T1000 (cell line): ENCODE measurements at regions not wholly inside any gene's neighbourhood (a gene's known extent, or its start where the extent isn't known, plus 50 kb on each side); places are given as distances from the start of the nearest gene placed in this dataset.

Experiments
- DNase-seq: peaks from one replicate; lab custom pipeline; 2025; ENCODE audit warnings: mixed read lengths; lab: John Stamatoyannopoulos, UW

DNA sequence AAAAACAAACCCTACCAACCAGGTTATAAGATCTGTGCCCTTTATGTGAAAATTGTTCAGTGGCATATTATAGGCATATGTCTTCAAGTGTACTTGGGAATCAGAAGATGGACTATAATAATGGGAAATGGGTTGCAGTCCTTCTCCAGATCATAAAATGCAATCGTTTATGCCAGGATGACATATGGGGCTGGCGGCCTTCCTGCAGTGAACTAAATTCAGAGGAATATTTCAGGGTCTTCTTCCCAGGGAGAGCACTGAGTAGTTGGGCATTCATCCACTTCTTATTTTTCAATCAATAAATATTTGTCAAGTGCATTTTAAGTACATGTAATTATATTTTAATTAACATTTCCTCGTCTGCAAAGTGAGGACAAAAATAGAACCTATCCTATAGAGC lies 176.2 kb upstream of the CNR1 start:
- no peak for DNase-seq

GRCh38 chr6:88339761-88340160 lies 173.6 kb upstream of the CNR1 start:
- DNase-seq: no peak

DNA sequence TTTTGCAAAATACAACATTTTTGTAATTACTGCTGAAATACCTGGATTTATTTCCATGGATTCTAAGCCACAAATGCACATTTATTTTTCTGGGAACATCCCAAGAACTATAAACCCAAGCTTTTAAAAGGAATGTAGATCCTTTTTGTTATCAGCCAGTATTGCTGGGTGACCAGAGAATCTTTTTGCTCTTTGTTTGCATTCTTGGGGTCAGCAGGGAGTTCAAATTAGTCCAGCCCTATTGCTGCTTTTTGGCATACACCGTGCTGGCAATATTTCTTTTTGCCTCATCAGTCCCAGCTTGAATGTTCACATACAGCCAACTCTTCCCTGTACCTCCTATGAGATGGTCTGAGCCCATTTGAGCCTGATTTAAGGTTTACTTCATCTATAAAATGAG lies 155.2 kb upstream of the CNR1 start:
- DNase-seq: no peak

- no peak for DNase-seq
These were observed 145.4 kb upstream of the CNR1 start for GRCh38 chr6:88311561-88311960.

DNA sequence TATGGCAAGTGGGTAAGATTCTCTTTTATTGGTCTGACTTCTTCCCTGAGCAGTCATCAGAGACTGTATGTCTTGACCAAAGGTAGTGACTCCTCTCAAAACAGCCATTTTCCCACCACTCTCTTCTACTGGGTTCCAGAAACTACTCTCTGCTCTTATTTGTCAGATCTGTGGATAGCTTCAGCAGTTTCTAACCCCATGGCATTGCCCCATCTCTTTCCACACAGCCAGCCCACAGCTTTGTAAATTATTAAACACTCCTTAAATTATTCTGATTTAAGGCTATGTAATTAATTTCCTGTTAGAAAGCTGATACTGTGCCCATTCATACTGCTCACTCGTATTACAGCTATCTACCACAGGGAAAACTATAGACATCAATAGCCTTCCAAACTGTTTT lies 138.4 kb upstream of the CNR1 start:
- no peak for DNase-seq

DNA sequence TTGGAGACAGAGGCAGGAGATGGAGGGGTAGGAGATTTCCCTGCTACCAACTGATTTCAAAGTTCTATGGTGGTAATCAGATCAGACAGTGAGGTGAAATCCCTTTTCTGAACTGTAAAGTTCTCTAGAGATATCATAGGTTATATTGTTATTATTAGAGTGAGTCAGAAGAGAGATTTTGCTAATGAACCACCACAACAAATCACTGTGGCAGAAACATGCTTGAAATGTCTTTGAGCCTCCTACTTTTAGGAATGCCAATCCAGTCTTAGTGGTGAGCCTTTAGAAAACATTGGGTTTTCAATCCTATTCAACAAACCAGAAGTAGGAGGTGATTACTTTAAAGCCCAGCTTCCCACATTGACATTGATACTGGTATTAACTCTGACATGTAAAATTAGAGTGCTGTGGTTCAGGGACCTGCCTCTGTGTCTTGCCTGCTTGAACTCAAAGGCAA lies 136.7 kb upstream of the CNR1 start:
- DNase-seq: no peak

DNA sequence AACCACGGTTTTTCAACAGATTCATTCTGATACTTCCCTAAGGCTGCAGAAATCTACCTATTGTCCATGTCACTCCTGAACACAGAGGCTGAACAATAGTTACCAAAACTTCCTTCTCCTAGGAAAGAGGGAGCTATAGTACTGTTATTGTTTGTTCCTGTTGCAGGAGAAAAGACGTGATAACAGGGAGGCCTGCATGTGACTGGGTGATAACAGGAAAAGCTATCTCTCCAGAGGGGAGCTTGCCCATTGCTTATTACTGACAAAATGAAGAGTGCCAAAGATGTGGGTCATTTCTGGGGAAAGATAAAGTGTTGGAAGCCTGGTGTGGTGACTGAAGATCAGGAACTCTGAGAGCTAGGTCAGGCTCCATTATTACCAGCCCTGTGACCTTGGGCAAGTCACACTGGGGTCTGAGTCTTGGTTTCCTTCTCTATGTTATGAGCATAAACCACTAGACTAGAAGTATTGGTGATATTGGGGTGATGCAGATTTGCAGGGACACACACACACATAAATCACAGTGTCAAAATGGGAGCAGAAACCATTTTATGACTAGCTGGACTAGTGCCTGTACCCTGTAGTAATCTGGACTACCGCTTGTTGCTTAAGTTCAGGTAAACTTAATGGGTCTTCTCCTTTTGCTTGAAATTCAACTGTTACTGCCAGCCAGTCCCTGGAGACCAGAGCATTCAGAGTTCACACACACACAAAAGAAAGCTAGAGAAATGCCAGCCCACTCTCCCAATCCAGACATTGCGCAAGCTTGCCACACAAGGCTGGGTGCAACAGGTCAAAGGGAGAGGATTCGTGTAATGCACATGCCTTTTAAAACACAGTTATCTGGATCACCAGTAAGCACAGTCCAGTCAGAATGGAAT lies 136.0 kb upstream of the CNR1 start:
- no peak for DNase-seq

DNA sequence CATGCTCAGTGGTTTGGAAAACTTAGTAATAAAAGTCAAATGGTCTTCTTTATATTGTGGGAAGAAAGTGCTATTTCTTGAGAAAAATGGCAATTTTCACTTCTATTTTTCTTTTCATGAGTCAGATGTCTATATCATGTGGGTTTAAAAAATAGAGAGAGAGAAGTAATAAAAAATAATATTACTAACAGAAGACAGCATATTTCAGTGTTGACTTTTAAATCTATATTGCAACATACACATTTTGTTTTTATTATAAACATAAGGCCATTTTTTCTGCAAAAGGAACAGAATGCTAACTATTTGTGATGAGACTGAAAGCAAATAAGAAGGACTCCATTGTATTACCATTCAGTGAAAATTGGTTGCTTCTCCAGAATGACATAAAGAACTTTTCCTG lies 135.1 kb upstream of the CNR1 start:
- no peak for DNase-seq

DNA sequence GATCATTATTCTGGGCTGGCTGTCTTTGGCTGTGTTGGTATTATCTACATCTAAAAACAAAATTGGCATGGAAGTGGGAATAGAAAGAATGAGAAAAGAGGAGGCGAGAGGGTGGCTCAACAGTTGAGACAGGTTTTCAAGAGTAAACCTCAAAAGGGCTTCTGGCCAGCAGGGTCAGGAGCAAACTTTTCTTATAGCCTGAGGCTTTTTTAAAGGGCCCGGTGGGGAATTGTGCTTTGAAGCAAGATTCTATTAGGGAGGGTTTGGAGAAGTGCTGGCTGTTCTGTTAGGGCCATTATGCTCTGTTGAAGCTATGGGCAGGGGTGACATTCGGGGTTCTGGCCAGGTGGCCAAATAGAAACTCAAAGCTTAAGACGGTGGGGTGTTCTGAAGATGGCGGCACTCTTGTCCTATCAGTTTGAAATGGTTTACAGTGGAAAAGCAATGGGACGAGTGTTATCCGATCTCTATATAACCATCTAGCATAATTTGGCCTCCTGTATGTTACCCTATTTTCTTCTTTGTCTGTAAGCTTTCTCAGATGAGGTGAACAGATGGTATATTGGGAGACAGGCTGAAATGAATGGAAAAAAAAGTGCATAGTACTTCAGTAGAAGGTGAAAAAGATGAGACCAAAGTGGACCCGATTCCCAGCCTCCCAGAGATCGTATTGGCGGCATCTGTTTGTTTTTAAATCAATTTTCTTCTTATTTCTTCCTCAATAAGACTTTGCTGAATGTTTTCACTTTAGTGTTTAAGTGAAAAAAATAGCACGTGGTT lies 132.1 kb upstream of the CNR1 start:
- no peak for DNase-seq

DNA sequence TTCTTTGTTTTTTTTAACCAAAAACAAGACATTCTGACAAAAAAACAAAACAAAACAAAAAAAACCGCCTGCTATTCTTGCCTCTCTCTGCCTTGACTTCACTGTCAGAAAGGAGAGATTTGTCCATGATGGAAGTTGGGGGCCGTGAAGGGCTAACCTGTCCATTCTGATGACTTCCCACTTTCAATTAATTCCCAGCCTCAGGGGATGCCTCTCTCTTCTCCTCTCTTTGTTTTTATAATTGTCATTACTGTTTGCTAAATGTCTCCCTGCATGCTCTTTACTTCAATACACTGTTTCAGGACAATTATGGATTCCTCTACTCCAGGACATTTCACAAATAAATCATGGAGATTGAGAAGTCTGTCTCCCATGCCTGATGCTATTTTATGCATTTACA lies 130.5 kb upstream of the CNR1 start:
- DNase-seq: no peak

DNA sequence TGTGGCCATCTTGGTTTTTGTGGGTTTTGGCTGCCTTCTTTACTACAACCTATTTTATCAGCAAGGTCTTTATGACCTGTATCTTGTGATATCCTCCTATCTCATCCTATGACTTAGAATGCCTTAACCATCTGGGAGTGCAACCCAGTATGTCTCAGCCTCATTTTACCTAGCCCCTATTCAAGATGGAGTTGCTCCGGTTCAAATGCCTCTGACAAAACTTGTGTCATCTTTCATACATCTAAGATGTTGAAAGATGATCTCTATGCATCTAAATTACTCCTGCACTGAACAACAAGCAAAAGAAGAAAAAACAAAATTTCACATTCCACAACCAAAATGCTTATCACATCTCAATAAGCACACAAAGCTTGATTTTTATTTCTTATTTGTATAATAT lies 129.5 kb upstream of the CNR1 start:
- no peak for DNase-seq

- no peak for DNase-seq
These were observed 128.6 kb upstream of the CNR1 start for GRCh38 chr6:88294702-88295101.

GRCh38 chr6:88290411-88290810 lies 124.3 kb upstream of the CNR1 start:
- DNase-seq: no peak

GRCh38 chr6:88287696-88288095 lies 121.5 kb upstream of the CNR1 start:
- no peak for DNase-seq

GRCh38 chr6:88276331-88276730 lies 110.2 kb upstream of the CNR1 start:
- no peak for DNase-seq

DNA sequence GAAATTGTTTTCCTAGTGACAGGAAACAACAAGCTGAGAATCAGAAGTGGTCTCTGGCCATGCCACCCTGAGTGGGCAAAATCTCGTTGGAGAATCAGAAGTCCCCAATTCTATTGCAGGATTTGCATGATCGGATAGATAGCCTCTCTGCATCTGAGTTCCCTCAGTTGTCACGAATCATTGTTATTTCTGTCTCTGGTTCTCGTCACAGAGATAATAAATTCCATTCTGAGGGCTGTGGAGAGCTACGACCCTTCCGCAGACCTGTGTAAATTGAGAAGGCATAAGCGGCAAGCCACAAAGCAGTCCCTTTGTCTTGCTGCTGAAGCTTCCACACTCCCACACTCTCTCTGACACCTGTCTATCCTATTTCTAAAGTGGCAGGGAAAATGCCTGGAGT lies 102.4 kb upstream of the CNR1 start:
- DNase-seq: no peak

DNA sequence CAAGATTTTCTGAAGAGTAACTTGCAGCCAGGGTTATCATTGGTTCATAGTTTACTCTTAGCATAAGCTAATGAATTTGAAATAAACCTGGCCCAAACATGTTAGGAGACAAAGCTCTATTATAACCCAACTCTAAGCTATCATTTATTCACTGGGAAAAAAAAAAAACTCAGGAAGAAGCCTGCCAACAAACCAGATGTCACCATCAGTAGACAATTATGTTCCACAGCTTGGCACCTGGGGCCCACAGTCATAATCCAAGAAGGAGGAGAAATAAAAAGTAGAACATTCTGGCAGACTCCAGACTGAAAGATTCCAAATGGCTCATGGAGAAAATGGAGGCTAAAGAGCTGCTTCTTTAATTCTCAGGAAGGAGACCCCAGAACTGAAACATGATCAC lies 100.0 kb upstream of the CNR1 start:
- no peak for DNase-seq

- no peak for DNase-seq
These were observed 97.4 kb upstream of the CNR1 start for GRCh38 chr6:88263591-88263990.

DNA sequence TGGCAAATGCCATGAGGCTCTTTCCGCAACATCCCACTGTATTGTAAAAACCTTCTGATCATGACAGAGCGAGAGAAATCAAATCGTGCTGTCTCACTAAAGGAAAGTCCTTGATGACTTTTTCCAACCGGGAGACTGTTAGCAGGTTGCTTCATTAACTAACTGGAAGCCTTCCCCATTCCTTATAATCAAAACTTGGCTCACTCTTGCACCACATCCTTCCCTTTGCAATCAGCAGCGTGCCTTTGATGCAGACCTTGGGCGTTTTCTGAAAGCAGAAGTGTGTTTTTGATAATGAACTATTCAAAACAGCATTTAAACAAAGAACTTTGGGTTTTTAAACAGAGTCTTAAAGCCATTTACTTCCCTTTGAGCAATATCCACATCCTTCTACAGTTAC lies 96.2 kb upstream of the CNR1 start:
- no peak for DNase-seq

GRCh38 chr6:88251301-88251700 lies 85.2 kb upstream of the CNR1 start:
- no peak for DNase-seq

DNA sequence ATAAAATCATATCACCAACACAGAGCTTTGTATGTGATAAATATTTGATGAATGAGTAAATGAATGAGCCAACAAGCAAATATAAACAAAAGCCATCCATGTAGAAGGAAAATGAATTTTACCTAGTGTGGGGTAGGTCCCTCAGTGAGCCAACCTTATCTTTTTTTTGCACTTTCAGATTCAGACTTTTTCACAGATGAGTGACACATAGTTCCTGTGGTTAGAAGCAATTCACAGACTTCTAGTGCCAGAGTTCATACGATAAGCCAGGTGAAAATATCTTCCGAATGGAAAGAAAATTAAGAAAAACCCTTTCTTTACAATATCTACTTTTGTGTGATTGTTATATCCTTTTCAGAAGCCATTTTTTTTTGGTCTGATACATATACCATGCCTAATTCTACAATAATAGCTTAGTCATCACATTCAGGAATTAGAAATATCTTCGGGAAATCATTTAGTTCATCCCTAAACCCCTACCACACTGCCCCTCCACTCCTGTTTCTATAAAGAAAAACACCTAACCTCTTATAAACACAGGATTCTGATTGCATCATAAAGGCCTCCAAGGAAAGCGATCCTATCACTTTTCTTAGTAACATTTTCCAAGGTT lies 82.7 kb upstream of the CNR1 start:
- DNase-seq: no peak

DNA sequence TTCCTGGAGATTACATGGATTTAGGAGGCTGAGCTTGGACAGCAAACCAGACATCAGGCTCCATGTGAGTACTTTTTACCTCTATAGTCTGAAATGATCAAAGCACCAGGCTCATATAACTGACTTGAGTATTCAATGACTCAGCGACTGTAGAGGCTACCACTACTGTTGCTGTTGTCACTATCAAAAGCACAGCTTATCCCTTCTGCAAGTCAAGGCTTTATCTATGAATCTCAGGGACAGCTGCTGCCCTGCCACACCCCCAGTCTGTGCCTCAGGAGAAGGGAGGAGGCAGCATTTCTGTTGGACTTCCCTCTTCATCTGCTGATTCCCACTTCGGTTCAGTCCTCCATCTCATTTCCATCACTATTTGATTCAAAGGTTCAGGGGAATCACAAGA lies 80.5 kb upstream of the CNR1 start:
- DNase-seq: no peak

GRCh38 chr6:88244721-88245120 lies 78.6 kb upstream of the CNR1 start:
- no peak for DNase-seq
